A673 (cell line): ENCODE measurements at regions not wholly inside any gene's neighbourhood (a gene's known extent, or its start where the extent isn't known, plus 50 kb on each side); places are given as distances from the start of the nearest gene placed in this dataset.

Source experiments
- BruUV-seq: library from RNA; stranded (reverse); fragments of 400-500 nt; replicated peaks from 2 replicates; lab custom pipeline; 2021; lab: Mats Ljungman, UMichigan
- CTCF ChIA-PET: fragments of 300-600 bp; sonication (Branson Sonifier 250); formaldehyde crosslinking; loops from one replicate; lab custom pipeline; 2022; ENCODE audit warnings: antibody characterized with exemption; lab: Charles Lee
- POLR2A ChIA-PET: fragments of 300-600 bp; sonication (Branson Sonifier 250); formaldehyde crosslinking; loops from one replicate; lab custom pipeline; 2022; ENCODE audit warnings: antibody characterized with exemption; ENCODE audit not compliant: low non-redundant PET; lab: Charles Lee
- DNase-seq: peaks from one replicate; pipeline ENCODE4 v3.0.0-alpha.2; 2015; ENCODE audit warnings: low spot score
- H3K27ac ChIP-seq: fragments of 200-600 bp; sonication (generic); 2 replicates; pipeline ENCODE4 v1.5.1; 2016; ENCODE audit warnings: mixed run types, low read depth, mild to moderate bottlenecking, mixed read lengths, antibody characterized with exemption, low read length; ENCODE audit not compliant: poor library complexity, severe bottlenecking
- H3K27me3 ChIP-seq: fragments of 200-600 bp; sonication (generic); replicated peaks from 2 replicates; pipeline ENCODE4 v1.6.1; 2017; ENCODE audit warnings: mixed run types, low read depth, mild to moderate bottlenecking, mixed read lengths, antibody characterized with exemption, low read length; ENCODE audit not compliant: insufficient read depth, poor library complexity
- H3K36me3 ChIP-seq: fragments of 200-600 bp; sonication (generic); 2 replicates; pipeline ENCODE4 v1.6.1; 2016; ENCODE audit warnings: mixed run types, mild to moderate bottlenecking, mixed read lengths, antibody characterized with exemption, low read length; ENCODE audit not compliant: insufficient read depth, poor library complexity, severe bottlenecking
- H3K4me1 ChIP-seq: fragments of 200-600 bp; sonication (generic); 2 replicates; pipeline ENCODE4 v1.6.1; 2017; ENCODE audit warnings: mixed run types, mild to moderate bottlenecking, mixed read lengths, antibody characterized with exemption, low read length; ENCODE audit not compliant: insufficient read depth, poor library complexity, severe bottlenecking
- H3K4me3 ChIP-seq: fragments of 200-600 bp; sonication (generic); 2 replicates; pipeline ENCODE4 v1.5.1; 2016; ENCODE audit warnings: low read depth, mixed run types, mild to moderate bottlenecking, mixed read lengths, low read length; ENCODE audit not compliant: poor library complexity, severe bottlenecking
- H3K9me3 ChIP-seq: fragments of 200-600 bp; sonication (generic); 2 replicates; pipeline ENCODE4 v1.6.1; 2016; ENCODE audit warnings: mixed run types, low read depth, mild to moderate bottlenecking, mixed read lengths, antibody characterized with exemption, low read length; ENCODE audit not compliant: poor library complexity, severe bottlenecking
- EZH2 ChIP-seq: fragments of 200-600 bp; sonication (generic); IDR thresholded peaks from 2 replicates; pipeline ENCODE4 v1.6.1; 2017; ENCODE audit warnings: borderline replicate concordance, low read depth, mild to moderate bottlenecking, mixed read lengths, antibody characterized with exemption, low read length; ENCODE audit not compliant: poor library complexity, severe bottlenecking
- intact Hi-C: fragments of 100-400 bp; cut with micrococcal nuclease; formaldehyde crosslinking; loops from one replicate; pipeline ENCODE4 v1.10.0; 2022; ENCODE audit not compliant: unreplicated experiment
- TF ChIP-seq, protein P1 (sequence below): fragments of 300-800, 200-600 bp; sonication (generic); conservative IDR thresholded peaks from 2 replicates; pipeline ENCODE4 v1.5.1; 2017; ENCODE audit warnings: low read depth, mild to moderate bottlenecking, antibody characterized with exemption, low read length, moderate library complexity, mixed read lengths

DNA sequence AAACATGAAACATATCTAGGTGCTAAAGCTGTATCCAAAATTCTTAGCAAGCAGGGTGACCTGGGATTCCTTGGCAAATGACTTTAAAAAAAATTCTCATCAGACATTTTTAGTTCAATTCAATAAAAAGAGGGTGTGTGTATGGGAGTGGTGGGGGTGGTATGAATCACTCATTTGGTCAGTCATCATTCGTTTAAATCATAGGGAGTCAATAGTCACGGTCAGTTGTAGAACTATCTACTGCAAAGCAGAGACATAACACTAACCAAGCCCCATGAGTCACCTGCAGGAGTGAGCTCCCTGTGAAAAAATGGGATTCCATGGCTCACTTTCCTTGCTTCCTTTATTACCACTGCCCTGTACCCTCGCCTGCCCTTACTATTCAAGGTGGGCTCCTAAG is 380.6 kb upstream of the TCF4 start:
- Histone ChIP-seq H3K27ac (no peak overlapping the region), H3K9me3 (no peaks in the 10 kb centered on the region), H3K27me3 (no peaks in the 10 kb centered on the region), H3K36me3 (no peaks in the 10 kb centered on the region), H3K4me3 (no peak overlapping the region), H3K4me1 (no peaks in the 10 kb centered on the region)
- intact Hi-C loops = no loop called here
- POLR2A ChIA-PET = no interaction called here
- CTCF ChIA-PET = no interaction called here
- no peak for DNase-seq
- TF ChIP-seq EZH2 = no peak
- TF ChIP-seq, protein P1, sequence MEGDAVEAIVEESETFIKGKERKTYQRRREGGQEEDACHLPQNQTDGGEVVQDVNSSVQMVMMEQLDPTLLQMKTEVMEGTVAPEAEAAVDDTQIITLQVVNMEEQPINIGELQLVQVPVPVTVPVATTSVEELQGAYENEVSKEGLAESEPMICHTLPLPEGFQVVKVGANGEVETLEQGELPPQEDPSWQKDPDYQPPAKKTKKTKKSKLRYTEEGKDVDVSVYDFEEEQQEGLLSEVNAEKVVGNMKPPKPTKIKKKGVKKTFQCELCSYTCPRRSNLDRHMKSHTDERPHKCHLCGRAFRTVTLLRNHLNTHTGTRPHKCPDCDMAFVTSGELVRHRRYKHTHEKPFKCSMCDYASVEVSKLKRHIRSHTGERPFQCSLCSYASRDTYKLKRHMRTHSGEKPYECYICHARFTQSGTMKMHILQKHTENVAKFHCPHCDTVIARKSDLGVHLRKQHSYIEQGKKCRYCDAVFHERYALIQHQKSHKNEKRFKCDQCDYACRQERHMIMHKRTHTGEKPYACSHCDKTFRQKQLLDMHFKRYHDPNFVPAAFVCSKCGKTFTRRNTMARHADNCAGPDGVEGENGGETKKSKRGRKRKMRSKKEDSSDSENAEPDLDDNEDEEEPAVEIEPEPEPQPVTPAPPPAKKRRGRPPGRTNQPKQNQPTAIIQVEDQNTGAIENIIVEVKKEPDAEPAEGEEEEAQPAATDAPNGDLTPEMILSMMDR = no peak
- no TSS peak for BruUV-seq

DNA sequence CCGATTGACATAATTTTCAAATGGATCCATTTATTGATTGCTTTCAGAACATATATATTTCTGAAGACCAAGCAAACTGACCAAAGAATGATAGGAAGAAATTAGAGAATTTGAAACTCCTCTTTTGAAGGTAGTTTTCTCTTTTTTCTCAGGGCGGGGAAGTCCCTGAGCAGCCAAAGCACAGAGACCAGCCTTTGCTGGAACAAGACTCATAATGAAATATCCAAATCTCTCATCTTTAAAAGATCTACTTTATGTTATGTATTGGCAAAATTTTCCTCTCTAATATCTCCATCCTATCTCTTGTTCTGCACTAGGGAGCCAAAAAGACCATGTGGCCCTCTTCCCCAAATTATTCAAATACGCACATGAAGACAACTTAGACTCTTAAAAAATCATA is 379.0 kb upstream of the TCF4 start:
- Histone ChIP-seq H3K27ac (no peak overlapping the region), H3K4me1 (no peaks in the 10 kb centered on the region), H3K4me3 (no peak overlapping the region), H3K9me3 (no peaks in the 10 kb centered on the region), H3K36me3 (no peaks in the 10 kb centered on the region), H3K27me3 (no peaks in the 10 kb centered on the region)
- no peak for DNase-seq
- BruUV-seq = no TSS peak
- ChIA-PET CTCF (no interaction called here), POLR2A (no interaction called here)
- intact Hi-C loops = no loop called here
- TF ChIP-seq EZH2 = no peak
- TF ChIP-seq, protein P1 = no peak

DNA sequence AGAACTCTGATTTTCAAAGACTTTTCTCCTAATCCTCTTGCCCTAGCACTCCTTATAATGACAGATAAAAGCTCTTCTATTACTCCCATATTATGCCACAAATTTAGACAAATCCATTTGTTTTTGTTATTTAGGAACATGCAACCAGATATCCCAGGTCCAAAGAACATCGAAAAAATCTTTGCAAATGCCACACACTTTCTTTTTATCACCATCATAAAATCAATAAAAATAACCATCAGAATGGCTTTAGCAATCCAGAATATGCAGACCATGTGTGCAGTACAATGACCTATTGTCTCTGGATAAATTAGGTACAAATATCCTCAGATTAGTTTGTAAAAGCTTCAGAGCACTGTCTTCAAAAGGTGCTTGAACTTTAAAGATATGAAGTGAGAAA is 376.2 kb upstream of the TCF4 start:
- POLR2A ChIA-PET = no interaction called here
- no peak overlapping the region for H3K4me3 ChIP-seq

More for the DNA sequence above, 376.2 kb upstream of the TCF4 start:
- no peaks in the 10 kb centered on the region for H3K4me1 ChIP-seq
- CTCF ChIA-PET = no interaction called here
- H3K9me3 ChIP-seq = no peaks in the 10 kb centered on the region
- TF ChIP-seq, protein P1 = no peak
- no peak for TF ChIP-seq EZH2
- no peaks in the 10 kb centered on the region for H3K27me3 ChIP-seq
- H3K27ac ChIP-seq = no peak overlapping the region
- intact Hi-C loops = no loop called here
- no TSS peak for BruUV-seq
- no peak for DNase-seq
- H3K36me3 ChIP-seq = no peaks in the 10 kb centered on the region
